ENCODE measurements at regions not wholly inside any gene's neighbourhood (a gene's known extent, or its start where the extent isn't known, plus 50 kb on each side); places are given as distances from the start of the nearest gene placed in this dataset.

DNA sequence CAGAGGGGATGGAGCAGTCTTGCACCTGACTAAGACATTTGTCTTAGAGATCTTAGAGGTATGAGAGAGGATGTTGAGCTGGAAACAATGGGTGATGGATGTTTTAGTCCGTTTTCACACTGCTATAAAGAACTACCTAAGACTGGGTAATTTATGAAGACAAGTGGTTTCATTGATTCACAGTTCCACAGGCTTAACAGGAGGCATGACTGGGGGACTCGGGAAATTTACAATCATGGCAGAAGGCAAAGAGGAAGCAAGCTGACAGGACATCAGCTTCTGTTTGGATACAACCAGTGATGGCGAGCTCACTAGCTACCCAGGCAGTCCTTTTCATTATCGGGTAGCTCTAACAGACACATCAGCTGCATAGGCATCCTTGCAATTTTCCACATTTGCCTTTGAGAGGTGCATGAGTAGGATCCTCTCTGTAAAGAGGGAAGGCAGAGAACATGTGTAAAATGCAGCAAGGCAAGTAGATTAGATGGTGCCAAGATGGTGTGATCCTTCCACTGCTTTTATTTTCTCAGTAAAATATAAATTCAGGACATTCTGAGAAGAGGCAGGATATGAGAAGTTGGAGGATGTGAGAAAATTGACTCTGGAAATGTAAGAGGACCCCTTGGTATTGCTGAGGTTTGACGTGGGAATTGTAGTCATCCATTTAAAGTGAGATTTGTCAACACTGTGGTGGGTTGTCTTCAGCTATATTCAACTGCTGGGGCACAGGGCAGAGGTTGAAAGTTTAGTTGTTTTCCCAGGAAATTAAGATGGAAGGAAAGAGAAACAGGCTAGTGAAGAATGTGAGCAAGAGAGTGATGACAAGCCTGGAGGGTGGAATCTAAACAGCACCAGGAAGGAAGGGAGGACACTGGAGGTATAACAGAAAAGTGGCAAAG, 1140.0 kb upstream of the AUTS2 start:
- Histone ChIP-seq H3K9me3 (ENCODE audit: low read depth) (no peaks in the 10 kb centered on the region), H3K79me2 (ENCODE audit: insufficient read depth) (no peaks in the 10 kb centered on the region), H3K4me3 (no peak overlapping the region), H3K4me2 (ENCODE audit: unreplicated experiment) (no peak overlapping the region), H4K20me1 (ENCODE audit: insufficient read depth) (no peaks in the 10 kb centered on the region), H3K36me3 (ENCODE audit: low read depth) (no peaks in the 10 kb centered on the region), H2AFZ (no peak overlapping the region), H3K27me3 (replicated peaks; ENCODE audit: insufficient read depth) (no peaks in the 10 kb centered on the region), H3F3A (ENCODE audit: insufficient read depth) (no peaks in the 10 kb centered on the region), H3K9ac (no peak overlapping the region), H3K4me1 (ENCODE audit: insufficient read depth) (no peaks in the 10 kb centered on the region), H3K9me2 (ENCODE audit: insufficient read depth) (no peaks in the 10 kb centered on the region), H3K27ac (no peak overlapping the region)
- no peak for DNase-seq
- in situ Hi-C loops (cut with MboI) = no loop called here
- TF ChIP-seq EZH2phosphoT487 (IDR thresholded peaks at IDR 0.05; ENCODE audit: insufficient read depth, low read depth) (no peak), EZH2 (IDR thresholded peaks at IDR 0.05; ENCODE audit: insufficient read depth, poor library complexity, severe bottlenecking) (no peak)
- WGBS, 2 experiments (ENCODE audit: low coverage in 1 of 2, low lambda C conversion rate in 2 of 2, missing lambda C conversion rate in 2 of 2) = 16% methylated on average over 5 of the region's 5 CpGs

DNA sequence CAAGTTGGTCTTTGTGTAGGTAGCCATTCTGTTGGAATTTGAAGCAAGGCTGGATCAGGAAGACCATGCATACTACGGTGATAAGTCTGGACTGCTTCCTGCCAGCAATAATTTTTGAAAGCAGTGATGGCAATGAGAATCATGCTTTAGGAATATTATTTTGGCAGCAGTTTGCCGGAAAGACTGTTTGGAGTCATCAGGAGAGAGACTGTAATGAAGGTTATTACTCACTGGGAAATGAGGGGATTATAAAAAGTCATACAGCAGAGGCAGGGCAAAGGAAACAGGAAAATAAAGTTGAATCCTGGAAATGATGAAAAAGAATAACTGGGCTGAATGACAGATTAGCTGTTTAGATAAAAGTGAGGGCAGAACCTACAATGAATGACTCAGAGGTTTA, 1136.8 kb upstream of the AUTS2 start:
- Histone ChIP-seq H3K36me3 (ENCODE audit: low read depth) (no peaks in the 10 kb centered on the region), H2AFZ (no peak overlapping the region), H3K4me3 (no peak overlapping the region), H3K79me2 (ENCODE audit: insufficient read depth) (no peaks in the 10 kb centered on the region), H3K27ac (no peak overlapping the region), H4K20me1 (ENCODE audit: insufficient read depth) (no peaks in the 10 kb centered on the region), H3K4me2 (ENCODE audit: unreplicated experiment) (no peak overlapping the region), H3K9me3 (ENCODE audit: low read depth) (no peaks in the 10 kb centered on the region), H3K9ac (no peak overlapping the region), H3K9me2 (ENCODE audit: insufficient read depth) (no peaks in the 10 kb centered on the region), H3K4me1 (ENCODE audit: insufficient read depth) (no peaks in the 10 kb centered on the region), H3F3A (ENCODE audit: insufficient read depth) (no peaks in the 10 kb centered on the region), H3K27me3 (replicated peaks; ENCODE audit: insufficient read depth) (no peaks in the 10 kb centered on the region)
- peak; percentile 6 for DNase-seq
- in situ Hi-C loops (cut with MboI) = no loop called here
- WGBS, 2 experiments (ENCODE audit: low coverage in 1 of 2, low lambda C conversion rate in 2 of 2, missing lambda C conversion rate in 2 of 2) = 0 to 1% methylated on average over 2 of the region's 2 CpGs
- TF ChIP-seq EZH2 (IDR thresholded peaks at IDR 0.05; ENCODE audit: insufficient read depth, poor library complexity, severe bottlenecking) (no peak), EZH2phosphoT487 (IDR thresholded peaks at IDR 0.05; ENCODE audit: insufficient read depth, low read depth) (no peak)

DNA sequence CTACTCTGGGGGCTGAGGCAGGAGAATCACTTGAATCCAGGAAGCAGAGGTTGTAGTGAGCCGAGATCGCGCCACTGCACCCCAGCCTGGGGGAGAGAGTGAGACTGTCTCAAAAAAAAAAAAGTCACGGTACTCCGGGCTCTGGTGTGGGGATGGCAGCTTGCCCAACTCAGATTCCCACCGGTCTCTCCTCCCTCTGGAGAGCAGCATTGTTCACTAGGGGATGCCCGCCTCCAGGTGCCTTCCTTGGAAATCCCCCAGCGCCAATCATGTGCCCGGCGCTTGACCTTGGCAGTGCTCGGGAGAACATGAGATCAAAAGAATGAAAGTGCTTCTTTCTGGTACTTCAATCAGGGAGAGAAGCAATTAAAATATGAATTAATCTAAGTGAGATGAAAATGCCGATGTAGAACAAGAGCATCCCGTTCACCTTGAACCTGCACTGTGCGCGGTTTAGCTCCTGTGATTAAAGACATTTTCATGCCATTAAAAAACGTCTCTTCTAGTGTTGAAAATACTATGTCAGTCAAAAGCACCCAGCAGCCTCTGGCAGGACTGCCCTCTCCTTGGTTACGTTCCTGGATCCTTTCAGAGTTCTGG, 1127.3 kb upstream of the AUTS2 start:
- in situ Hi-C loops (cut with MboI) = no loop called here
- Histone ChIP-seq H3F3A (ENCODE audit: insufficient read depth) (no peaks in the 10 kb centered on the region), H3K27me3 (replicated peaks; ENCODE audit: insufficient read depth) (no peaks in the 10 kb centered on the region), H3K79me2 (ENCODE audit: insufficient read depth) (no peaks in the 10 kb centered on the region), H3K4me2 (ENCODE audit: unreplicated experiment) (no peak overlapping the region), H3K9ac (no peak overlapping the region), H3K4me3 (no peak overlapping the region), H3K9me3 (ENCODE audit: low read depth) (no peaks in the 10 kb centered on the region), H3K9me2 (ENCODE audit: insufficient read depth) (no peaks in the 10 kb centered on the region), H3K27ac (no peak overlapping the region), H2AFZ (no peak overlapping the region), H4K20me1 (ENCODE audit: insufficient read depth) (no peaks in the 10 kb centered on the region), H3K36me3 (ENCODE audit: low read depth) (no peaks in the 10 kb centered on the region), H3K4me1 (ENCODE audit: insufficient read depth) (no peaks in the 10 kb centered on the region)
- DNase-seq = no peak
- WGBS, 2 experiments (ENCODE audit: low coverage in 1 of 2, low lambda C conversion rate in 2 of 2, missing lambda C conversion rate in 2 of 2) = 42 to 48% methylated on average over 17 of the region's 17 CpGs
- TF ChIP-seq EZH2phosphoT487 (IDR thresholded peaks at IDR 0.05; ENCODE audit: insufficient read depth, low read depth) (no peak), EZH2 (IDR thresholded peaks at IDR 0.05; ENCODE audit: insufficient read depth, poor library complexity, severe bottlenecking) (no peak)

DNA sequence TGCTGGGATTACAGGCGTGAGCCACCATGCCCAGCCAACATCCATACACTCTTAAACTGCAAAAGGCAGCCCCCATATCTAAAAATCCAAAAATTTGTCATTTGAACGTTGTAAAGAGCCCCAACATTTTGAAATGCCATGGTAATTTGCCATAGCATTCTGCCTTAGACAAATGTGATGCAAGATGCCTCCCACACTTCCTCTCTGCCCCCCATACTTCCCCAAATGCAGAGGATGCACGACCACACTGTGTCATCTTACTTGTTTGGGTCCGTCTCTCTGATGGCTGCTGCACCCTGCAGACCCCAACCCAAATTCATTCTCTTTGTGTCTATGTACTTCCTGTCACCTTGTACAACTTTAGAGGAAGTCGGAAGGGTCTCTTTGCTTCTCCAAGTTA, 1125.6 kb upstream of the AUTS2 start:
- Histone ChIP-seq H3K9ac (no peak overlapping the region), H3K79me2 (ENCODE audit: insufficient read depth) (no peaks in the 10 kb centered on the region), H4K20me1 (ENCODE audit: insufficient read depth) (no peaks in the 10 kb centered on the region), H3F3A (ENCODE audit: insufficient read depth) (no peaks in the 10 kb centered on the region), H3K9me2 (ENCODE audit: insufficient read depth) (no peaks in the 10 kb centered on the region), H3K36me3 (ENCODE audit: low read depth) (no peaks in the 10 kb centered on the region), H3K4me1 (ENCODE audit: insufficient read depth) (no peaks in the 10 kb centered on the region), H3K9me3 (ENCODE audit: low read depth) (no peaks in the 10 kb centered on the region), H3K27me3 (replicated peaks; ENCODE audit: insufficient read depth) (no peaks in the 10 kb centered on the region), H3K4me3 (no peak overlapping the region), H3K4me2 (ENCODE audit: unreplicated experiment) (no peak overlapping the region), H3K27ac (no peak overlapping the region), H2AFZ (no peak overlapping the region)
- in situ Hi-C loops (cut with MboI) = no loop called here
- WGBS, 2 experiments (ENCODE audit: low coverage in 1 of 2, low lambda C conversion rate in 2 of 2, missing lambda C conversion rate in 2 of 2) = 17 to 20% methylated on average over 5 of the region's 5 CpGs
- TF ChIP-seq EZH2 (IDR thresholded peaks at IDR 0.05; ENCODE audit: insufficient read depth, poor library complexity, severe bottlenecking) (no peak), EZH2phosphoT487 (IDR thresholded peaks at IDR 0.05; ENCODE audit: insufficient read depth, low read depth) (no peak)
- no peak for DNase-seq

Data from GM23248 (cell line).